HEK293 (cell line): ENCODE measurements at regions not wholly inside any gene's neighbourhood (a gene's known extent, or its start where the extent isn't known, plus 50 kb on each side); places are given as distances from the start of the nearest gene placed in this dataset.

ENCODE experiments used
- CTCF ChIA-PET: fragments of 350-600 bp; formaldehyde crosslinking; extraction: SDS; loops from one replicate; lab custom pipeline; 2021; ENCODE audit warnings: antibody characterized with exemption; lab: Yijun Ruan, JAX
- POLR2A ChIA-PET: fragments of 300-600 bp; formaldehyde crosslinking; extraction: SDS; loops from one replicate; lab custom pipeline; 2020; ENCODE audit warnings: antibody characterized with exemption, inconsistent platforms; lab: Yijun Ruan, JAX
- H3K27ac ChIP-seq: fragments of 200-500 bp; sonication (Bioruptor generic); 2 replicates; pipeline ENCODE4 v1.5.1; 2014; ENCODE audit warnings: low read depth, low read length, control low read depth, inconsistent platforms; ENCODE audit errors: extremely low read depth
- H3K36me3 ChIP-seq, 2 experiments: fragments of 200-500 bp in 1 of 2; sonication (Bioruptor generic) in 1 of 2; 1 replicate in 1 of 2; 2 replicates in 1 of 2; pipeline ENCODE4 v1.5.1; 2014 to 2017; ENCODE audit warnings: inconsistent platforms in 2 of 2, low read length in 2 of 2; ENCODE audit not compliant: control insufficient read depth in 2 of 2, insufficient read depth in 1 of 2
- H3K4me1 ChIP-seq: fragments of 200-500 bp; sonication (Bioruptor generic); 2 replicates; pipeline ENCODE4 v1.5.1; 2014; ENCODE audit warnings: mild to moderate bottlenecking, low read length, inconsistent platforms; ENCODE audit not compliant: control insufficient read depth, insufficient read depth
- H3K4me3 ChIP-seq: 2 replicates; pipeline ENCODE4 v1.5.1; 2011; ENCODE audit warnings: low read depth, mild to moderate bottlenecking, control low read depth, low read length, moderate library complexity
- H3K9me3 ChIP-seq: fragments of 200-500 bp; sonication (Bioruptor generic); 2 replicates; pipeline ENCODE4 v1.5.1; 2014; ENCODE audit warnings: low read depth, low read length, inconsistent platforms; ENCODE audit not compliant: control insufficient read depth, insufficient read depth
- HOXA7 ChIP-seq: sonication (generic); formaldehyde crosslinking; IDR thresholded peaks from 2 replicates; pipeline ENCODE4 v1.8.1; 2022; ENCODE audit warnings: missing genetic modification reagents, borderline replicate concordance
- HOXD13 ChIP-seq: sonication (generic); formaldehyde crosslinking; IDR thresholded peaks from 2 replicates; pipeline ENCODE4 v1.8.0; 2022; ENCODE audit warnings: missing genetic modification reagents, borderline replicate concordance
- OVOL3 ChIP-seq: fragments of 450-650 bp; formaldehyde crosslinking; IDR thresholded peaks from 2 replicates; pipeline ENCODE4 v1.5.1; 2016; ENCODE audit warnings: missing biosample characterization, missing genetic modification characterization
- PBX3 ChIP-seq: sonication (generic); formaldehyde crosslinking; IDR thresholded peaks from 2 replicates; pipeline ENCODE4 v1.8.1; 2022; ENCODE audit warnings: mild to moderate bottlenecking, moderate library complexity, missing genetic modification reagents
- RBAK ChIP-seq: fragments of 450-650 bp; formaldehyde crosslinking; IDR thresholded peaks from 2 replicates; pipeline ENCODE4 v1.5.1; 2016; ENCODE audit warnings: missing biosample characterization, missing genetic modification characterization
- SCRT1 ChIP-seq: fragments of 450-650 bp; formaldehyde crosslinking; IDR thresholded peaks from 2 replicates; pipeline ENCODE4 v1.5.1; 2016; ENCODE audit warnings: missing biosample characterization, missing genetic modification characterization, borderline replicate concordance
- WT1 ChIP-seq: fragments of 450-650 bp; formaldehyde crosslinking; IDR thresholded peaks from 2 replicates; pipeline ENCODE4 v1.5.1; 2016; ENCODE audit warnings: missing biosample characterization, missing genetic modification characterization
- ZBTB10 ChIP-seq: fragments of 450-650 bp; formaldehyde crosslinking; IDR thresholded peaks from 2 replicates; pipeline ENCODE4 v1.5.1; 2016; ENCODE audit warnings: missing biosample characterization, missing genetic modification characterization
- ZBTB17 ChIP-seq: fragments of 450-650 bp; formaldehyde crosslinking; IDR thresholded peaks from 2 replicates; pipeline ENCODE4 v1.5.1; 2016; ENCODE audit warnings: missing biosample characterization, missing genetic modification characterization
- ZIC2 ChIP-seq: fragments of 450-650 bp; formaldehyde crosslinking; IDR thresholded peaks from 2 replicates; pipeline ENCODE4 v1.5.1; 2016; ENCODE audit warnings: missing biosample characterization, missing genetic modification characterization
- ZNF16 ChIP-seq: fragments of 450-650 bp; formaldehyde crosslinking; IDR thresholded peaks from 2 replicates; pipeline ENCODE4 v1.5.1; 2016; ENCODE audit warnings: low read depth, missing biosample characterization, missing genetic modification characterization
- ZNF24 ChIP-seq: fragments of 450-650 bp; formaldehyde crosslinking; IDR thresholded peaks from 2 replicates; pipeline ENCODE4 v1.5.1; 2016; ENCODE audit warnings: missing biosample characterization, missing genetic modification characterization
- ZNF274 ChIP-seq, 2 experiments: fragments of 200-500 bp in 1 of 2; fragments of 450-650 bp in 1 of 2; sonication (Bioruptor generic) in 1 of 2; formaldehyde crosslinking in 1 of 2; IDR thresholded peaks; 2 replicates each; pipeline versions ENCODE4 v1.5.1 to v1.6.1; 2014 to 2016; ENCODE audit warnings: borderline replicate concordance in 1 of 2, inconsistent platforms in 1 of 2, low read length in 1 of 2, missing biosample characterization in 1 of 2, missing genetic modification characterization in 1 of 2
- ZNF335 ChIP-seq: fragments of 450-650 bp; formaldehyde crosslinking; conservative IDR thresholded peaks from 2 replicates; pipeline ENCODE4 v1.5.1; 2016; ENCODE audit warnings: missing biosample characterization, missing genetic modification characterization
- ZNF404 ChIP-seq: fragments of 450-650 bp; formaldehyde crosslinking; IDR thresholded peaks from 2 replicates; pipeline ENCODE4 v1.5.1; 2017; ENCODE audit warnings: missing biosample characterization, missing genetic modification characterization
- ZNF510 ChIP-seq: fragments of 450-650 bp; formaldehyde crosslinking; IDR thresholded peaks from 2 replicates; pipeline ENCODE4 v1.5.1; 2018; ENCODE audit warnings: mild to moderate bottlenecking, missing genetic modification characterization, missing biosample characterization; ENCODE audit not compliant: insufficient replicate concordance
- ZNF521 ChIP-seq: fragments of 450-650 bp; formaldehyde crosslinking; IDR thresholded peaks from 2 replicates; pipeline ENCODE4 v1.5.1; 2017; ENCODE audit warnings: missing biosample characterization, mild to moderate bottlenecking, missing genetic modification characterization
- TF ChIP-seq, protein P1 (sequence below): fragments of 450-650 bp; formaldehyde crosslinking; IDR thresholded peaks from 2 replicates; pipeline ENCODE4 v1.5.1; 2016; ENCODE audit warnings: missing biosample characterization, missing genetic modification characterization

- H3K27ac ChIP-seq: no peak overlapping the region
- no peak overlapping the region for H3K4me3 ChIP-seq
- CTCF ChIA-PET: no interaction called here
- no peaks in the 10 kb centered on the region for H3K9me3 ChIP-seq
- POLR2A ChIA-PET: no interaction called here
- no peak for TF ChIP-seq ZNF24 (tag by site-specific recombination)
- no peak for TF ChIP-seq ZNF521 (tag by site-specific recombination)
- no peak for TF ChIP-seq ZBTB10 (tag by site-specific recombination)
- H3K36me3 ChIP-seq: no peaks in the 10 kb centered on the region
- no peaks in the 10 kb centered on the region for H3K4me1 ChIP-seq
Observed at GRCh38 chr14:39861229-39861600, 429.0 kb upstream of the FBXO33 start.

DNA sequence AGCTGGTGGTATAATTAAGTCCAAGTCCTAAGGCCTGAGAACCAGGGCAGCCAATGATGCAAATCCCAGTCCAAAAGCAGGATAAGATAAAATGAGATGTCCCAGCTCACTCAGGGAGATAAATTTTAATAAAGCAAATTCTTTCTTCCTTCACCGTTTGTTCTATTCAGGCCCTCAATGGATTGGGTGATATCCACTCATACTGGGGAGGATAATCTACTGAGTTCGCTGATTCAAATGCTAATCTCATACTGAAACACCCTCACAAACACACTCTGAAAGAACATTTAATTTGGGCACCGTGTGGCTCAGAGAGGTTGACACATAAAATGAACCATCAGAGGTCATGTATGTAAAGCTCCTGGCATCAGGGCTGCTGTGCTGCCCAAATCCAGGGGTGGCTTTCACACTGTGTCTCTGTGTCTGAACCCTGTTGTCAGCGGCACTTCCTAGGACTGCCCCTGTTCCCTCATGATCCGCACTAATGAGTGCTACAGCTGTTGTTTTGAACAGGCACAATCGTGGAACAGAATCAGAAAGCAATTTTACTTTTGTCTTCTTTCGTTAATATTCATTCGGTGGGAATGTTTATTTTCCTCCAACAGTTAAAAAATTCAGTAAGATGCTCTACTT, 428.5 kb upstream of the FBXO33 start:
- ChIA-PET POLR2A (no interaction called here), CTCF (no interaction called here)
- no peak overlapping the region for H3K4me3 ChIP-seq
- H3K9me3 ChIP-seq: no peaks in the 10 kb centered on the region
- H3K36me3 ChIP-seq: no peaks in the 10 kb centered on the region
- TF ChIP-seq HOXD13 (CRISPR knock-in tag) (no peak), ZNF335 (tag by site-specific recombination) (no peak), ZNF510 (no peak), SCRT1 (tag by site-specific recombination) (no peak), ZNF16 (tag by site-specific recombination) (no peak), ZNF274 (IDR thresholded peaks at IDR 0.05; ENCODE audit: low read length) (no peak), ZNF274 (tag by site-specific recombination; IDR thresholded peaks at IDR 0.05; ENCODE audit: borderline replicate concordance) (no peak), OVOL3 (no peak), HOXA7 (CRISPR knock-in tag) (no peak), ZBTB17 (tag by site-specific recombination) (no peak), PBX3 (CRISPR knock-in tag) (no peak), ZIC2 (no peak), WT1 (tag by site-specific recombination) (no peak), ZNF404 (tag by site-specific recombination) (no peak)
- TF ChIP-seq, protein P1, sequence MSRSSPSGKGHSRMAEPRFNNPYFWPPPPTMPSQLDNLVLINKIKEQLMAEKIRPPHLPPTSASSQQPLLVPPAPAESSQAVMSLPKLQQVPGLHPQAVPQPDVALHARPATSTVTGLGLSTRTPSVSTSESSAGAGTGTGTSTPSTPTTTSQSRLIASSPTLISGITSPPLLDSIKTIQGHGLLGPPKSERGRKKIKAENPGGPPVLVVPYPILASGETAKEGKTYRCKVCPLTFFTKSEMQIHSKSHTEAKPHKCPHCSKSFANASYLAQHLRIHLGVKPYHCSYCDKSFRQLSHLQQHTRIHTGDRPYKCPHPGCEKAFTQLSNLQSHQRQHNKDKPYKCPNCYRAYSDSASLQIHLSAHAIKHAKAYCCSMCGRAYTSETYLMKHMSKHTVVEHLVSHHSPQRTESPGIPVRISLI (tag by site-specific recombination): no peak
- H3K27ac ChIP-seq: no peak overlapping the region
- H3K4me1 ChIP-seq: no peaks in the 10 kb centered on the region

GRCh38 chr14:39859314-39859713, 427.1 kb upstream of the FBXO33 start:
- Histone ChIP-seq H3K4me3 (no peak overlapping the region), H3K9me3 (no peaks in the 10 kb centered on the region), H3K36me3 (no peaks in the 10 kb centered on the region), H3K27ac (no peak overlapping the region), H3K4me1 (no peaks in the 10 kb centered on the region)
- POLR2A ChIA-PET: no interaction called here
- no peak for TF ChIP-seq RBAK (tag by site-specific recombination)
- TF ChIP-seq ZNF16 (tag by site-specific recombination): no peak
- CTCF ChIA-PET: no interaction called here
